ENCODE measurements at regions not wholly inside any gene's neighbourhood (a gene's known extent, or its start where the extent isn't known, plus 50 kb on each side); places are given as distances from the start of the nearest gene placed in this dataset.

- no peak for TF ChIP-seq CTCF (conservative IDR thresholded peaks at IDR 0.05)
- H3K27ac ChIP-seq = no peak overlapping the region
These were observed 347.3 kb downstream of the DHX35 start for GRCh38 chr20:39309458-39309857.

GRCh38 chr20:39302312-39302711, 340.2 kb downstream of the DHX35 start:
- TF ChIP-seq CTCF (conservative IDR thresholded peaks at IDR 0.05) = no peak
- no peak overlapping the region for H3K27ac ChIP-seq

- no peak overlapping the region for H3K27ac ChIP-seq
These were observed 337.6 kb downstream of the DHX35 start for GRCh38 chr20:39299783-39300182.

GRCh38 chr20:39298571-39299506, 336.7 kb downstream of the DHX35 start:
- no peak for TF ChIP-seq CTCF (conservative IDR thresholded peaks at IDR 0.05)
- no peak overlapping the region for H3K27ac ChIP-seq

More at GRCh38 chr20:39299783-39300182, 337.6 kb downstream of the DHX35 start:
- no peak for TF ChIP-seq CTCF (conservative IDR thresholded peaks at IDR 0.05)

- no peak overlapping the region for H3K27ac ChIP-seq
- no peak for TF ChIP-seq CTCF (conservative IDR thresholded peaks at IDR 0.05)
These were observed 336.0 kb downstream of the DHX35 start for GRCh38 chr20:39298121-39298520.

- no peak for TF ChIP-seq CTCF (conservative IDR thresholded peaks at IDR 0.05)
- H3K27ac ChIP-seq = no peak overlapping the region
These were observed 333.2 kb downstream of the DHX35 start for GRCh38 chr20:39295301-39295700.

- TF ChIP-seq CTCF (conservative IDR thresholded peaks at IDR 0.05) = no peak
- H3K27ac ChIP-seq = no peak overlapping the region
These were observed 332.1 kb downstream of the DHX35 start for GRCh38 chr20:39294137-39294725.

Data from VCaP (cell line).